K562 (cell line): ENCODE measurements at regions not wholly inside any gene's neighbourhood (a gene's known extent, or its start where the extent isn't known, plus 50 kb on each side); places are given as distances from the start of the nearest gene placed in this dataset.

Source experiments
- CBFA2T3 ChIP-seq: fragments of 450-650 bp; IDR thresholded peaks from 2 replicates; pipeline ENCODE4 v1.6.1; 2017
- CBFB ChIP-seq: sonication (generic); formaldehyde crosslinking; IDR thresholded peaks from 2 replicates; pipeline ENCODE4 v1.4.0; 2020; ENCODE audit warnings: mild to moderate bottlenecking, missing genetic modification reagents
- DDX20 ChIP-seq: fragments of 450-650 bp; IDR thresholded peaks from 2 replicates; pipeline ENCODE4 v1.6.1; 2016; ENCODE audit warnings: missing genetic modification characterization, low read depth, mild to moderate bottlenecking, missing compliant biosample characterization, moderate library complexity
- ETV5 ChIP-seq: sonication (generic); formaldehyde crosslinking; IDR thresholded peaks from 2 replicates; pipeline ENCODE4 v1.4.0; 2020; ENCODE audit warnings: low read depth, mild to moderate bottlenecking, missing genetic modification reagents
- KLF16 ChIP-seq: IDR thresholded peaks from 2 replicates; pipeline ENCODE4 v1.6.1; 2016; ENCODE audit warnings: antibody characterized with exemption
- MEF2D ChIP-seq: conservative IDR thresholded peaks from 2 replicates; pipeline ENCODE4 v1.6.1; 2016; ENCODE audit warnings: low read depth, missing genetic modification characterization, missing compliant biosample characterization
- NCOA2 ChIP-seq, 2 experiments: fragments of 450-650 bp; IDR thresholded peaks; 2 replicates each; pipeline ENCODE4 v1.6.1; 2018; ENCODE audit warnings: mild to moderate bottlenecking in 2 of 2, moderate library complexity in 1 of 2; ENCODE audit not compliant: partially characterized antibody in 2 of 2
- NFIX ChIP-seq: fragments of 250-450 bp; sonication (Bioruptor Pico); IDR thresholded peaks from 2 replicates; pipeline ENCODE4 v1.4.0; 2020; ENCODE audit warnings: low read depth, mild to moderate bottlenecking, moderate library complexity
- PPARD ChIP-seq: fragments of 250-450 bp; sonication (Bioruptor Pico); IDR thresholded peaks from 2 replicates; pipeline ENCODE4 v1.8.0; 2022; ENCODE audit warnings: inconsistent platforms, mild to moderate bottlenecking, moderate library complexity
- SMAD1 ChIP-seq: fragments of 150-350 bp; IDR thresholded peaks from 2 replicates; pipeline ENCODE4 v1.6.1; 2014; ENCODE audit warnings: low read length, low read depth; ENCODE audit not compliant: partially characterized antibody
- SPI1 ChIP-seq: IDR thresholded peaks from 2 replicates; pipeline ENCODE4 v1.6.1; 2011; ENCODE audit warnings: low read depth, low read length, control low read depth, borderline replicate concordance
- TRIM24 ChIP-seq, 2 experiments: fragments of 450-650 bp; IDR thresholded peaks; 2 replicates each; pipeline ENCODE4 v1.6.1; 2016
- YBX1 ChIP-seq: fragments of 450-650 bp; IDR thresholded peaks from 2 replicates; pipeline ENCODE4 v1.7.1; 2016; ENCODE audit warnings: mild to moderate bottlenecking
- TF ChIP-seq, protein P1 (sequence below): IDR thresholded peaks from 3 replicates; pipeline ENCODE4 v1.6.1; 2011; ENCODE audit warnings: borderline replicate concordance, mild to moderate bottlenecking, moderate library complexity; ENCODE audit not compliant: insufficient read length; ENCODE audit errors: extremely low read depth
- TF ChIP-seq, protein P2 (sequence below): sonication (generic); formaldehyde crosslinking; IDR thresholded peaks from 2 replicates; pipeline ENCODE4 v1.9.0; 2022; ENCODE audit warnings: mild to moderate bottlenecking, missing genetic modification reagents
- TF ChIP-seq, protein P3 (sequence below): fragments of 450-650 bp; IDR thresholded peaks from 2 replicates; pipeline ENCODE4 v1.6.1; 2016
- TF ChIP-seq, protein P4 (sequence below), 2 experiments: fragments of 450-650 bp; formaldehyde crosslinking in 1 of 2; IDR thresholded peaks; 2 replicates each; pipeline versions ENCODE4 v1.4.0 to v1.6.1; 2014 to 2020; ENCODE audit warnings: mild to moderate bottlenecking in 2 of 2, borderline replicate concordance in 1 of 2, low read depth in 1 of 2

DNA sequence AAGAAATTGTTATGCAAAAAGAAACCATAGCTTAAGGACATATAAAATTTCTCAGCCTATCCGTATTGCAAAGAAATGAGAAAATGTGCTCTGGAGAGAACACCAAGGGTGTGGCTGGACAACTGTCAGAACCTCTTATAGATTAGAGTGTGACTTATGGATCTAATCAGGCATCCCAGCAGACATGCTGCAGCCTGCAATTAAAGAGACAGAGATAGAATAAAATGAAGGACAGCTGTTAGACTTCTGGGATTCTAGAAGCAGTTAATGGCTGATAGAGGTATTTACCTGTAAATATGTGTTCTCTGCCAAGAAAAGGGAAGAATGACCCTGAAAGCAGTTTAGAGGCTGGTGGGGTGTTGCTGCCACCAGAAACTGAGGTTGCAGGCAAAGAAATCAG lies 160.1 kb upstream of the KIF2B start (continued):
- TF ChIP-seq, protein P1, sequence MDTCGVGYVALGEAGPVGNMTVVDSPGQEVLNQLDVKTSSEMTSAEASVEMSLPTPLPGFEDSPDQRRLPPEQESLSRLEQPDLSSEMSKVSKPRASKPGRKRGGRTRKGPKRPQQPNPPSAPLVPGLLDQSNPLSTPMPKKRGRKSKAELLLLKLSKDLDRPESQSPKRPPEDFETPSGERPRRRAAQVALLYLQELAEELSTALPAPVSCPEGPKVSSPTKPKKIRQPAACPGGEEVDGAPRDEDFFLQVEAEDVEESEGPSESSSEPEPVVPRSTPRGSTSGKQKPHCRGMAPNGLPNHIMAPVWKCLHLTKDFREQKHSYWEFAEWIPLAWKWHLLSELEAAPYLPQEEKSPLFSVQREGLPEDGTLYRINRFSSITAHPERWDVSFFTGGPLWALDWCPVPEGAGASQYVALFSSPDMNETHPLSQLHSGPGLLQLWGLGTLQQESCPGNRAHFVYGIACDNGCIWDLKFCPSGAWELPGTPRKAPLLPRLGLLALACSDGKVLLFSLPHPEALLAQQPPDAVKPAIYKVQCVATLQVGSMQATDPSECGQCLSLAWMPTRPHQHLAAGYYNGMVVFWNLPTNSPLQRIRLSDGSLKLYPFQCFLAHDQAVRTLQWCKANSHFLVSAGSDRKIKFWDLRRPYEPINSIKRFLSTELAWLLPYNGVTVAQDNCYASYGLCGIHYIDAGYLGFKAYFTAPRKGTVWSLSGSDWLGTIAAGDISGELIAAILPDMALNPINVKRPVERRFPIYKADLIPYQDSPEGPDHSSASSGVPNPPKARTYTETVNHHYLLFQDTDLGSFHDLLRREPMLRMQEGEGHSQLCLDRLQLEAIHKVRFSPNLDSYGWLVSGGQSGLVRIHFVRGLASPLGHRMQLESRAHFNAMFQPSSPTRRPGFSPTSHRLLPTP = no peak
- TF ChIP-seq SMAD1 (no peak), PPARD (no peak), CBFA2T3 (peak; percentile 88), KLF16 (no peak; the same call in 1 of the 2 replicates), YBX1 (no peak), MEF2D (tag) (no peak), CBFB (no peak), NCOA2 (IDR thresholded peaks at IDR 0.05; ENCODE audit: partially characterized antibody in 2 of 2) (no peak), NFIX (no peak), TRIM24 (IDR thresholded peaks at IDR 0.05) (peak in 1 of 2 experiments; percentile 32; a peak in 1 of 4 replicates), DDX20 (tag) (no peak), ETV5 (CRISPR knock-in tag) (no peak), SPI1 (no peak)
- TF ChIP-seq, protein P2, sequence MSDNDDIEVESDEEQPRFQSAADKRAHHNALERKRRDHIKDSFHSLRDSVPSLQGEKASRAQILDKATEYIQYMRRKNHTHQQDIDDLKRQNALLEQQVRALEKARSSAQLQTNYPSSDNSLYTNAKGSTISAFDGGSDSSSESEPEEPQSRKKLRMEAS (CRISPR knock-in tag) = no peak
- TF ChIP-seq, protein P3, sequence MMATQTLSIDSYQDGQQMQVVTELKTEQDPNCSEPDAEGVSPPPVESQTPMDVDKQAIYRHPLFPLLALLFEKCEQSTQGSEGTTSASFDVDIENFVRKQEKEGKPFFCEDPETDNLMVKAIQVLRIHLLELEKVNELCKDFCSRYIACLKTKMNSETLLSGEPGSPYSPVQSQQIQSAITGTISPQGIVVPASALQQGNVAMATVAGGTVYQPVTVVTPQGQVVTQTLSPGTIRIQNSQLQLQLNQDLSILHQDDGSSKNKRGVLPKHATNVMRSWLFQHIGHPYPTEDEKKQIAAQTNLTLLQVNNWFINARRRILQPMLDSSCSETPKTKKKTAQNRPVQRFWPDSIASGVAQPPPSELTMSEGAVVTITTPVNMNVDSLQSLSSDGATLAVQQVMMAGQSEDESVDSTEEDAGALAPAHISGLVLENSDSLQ = peak; percentile 85
- TF ChIP-seq, protein P4, sequence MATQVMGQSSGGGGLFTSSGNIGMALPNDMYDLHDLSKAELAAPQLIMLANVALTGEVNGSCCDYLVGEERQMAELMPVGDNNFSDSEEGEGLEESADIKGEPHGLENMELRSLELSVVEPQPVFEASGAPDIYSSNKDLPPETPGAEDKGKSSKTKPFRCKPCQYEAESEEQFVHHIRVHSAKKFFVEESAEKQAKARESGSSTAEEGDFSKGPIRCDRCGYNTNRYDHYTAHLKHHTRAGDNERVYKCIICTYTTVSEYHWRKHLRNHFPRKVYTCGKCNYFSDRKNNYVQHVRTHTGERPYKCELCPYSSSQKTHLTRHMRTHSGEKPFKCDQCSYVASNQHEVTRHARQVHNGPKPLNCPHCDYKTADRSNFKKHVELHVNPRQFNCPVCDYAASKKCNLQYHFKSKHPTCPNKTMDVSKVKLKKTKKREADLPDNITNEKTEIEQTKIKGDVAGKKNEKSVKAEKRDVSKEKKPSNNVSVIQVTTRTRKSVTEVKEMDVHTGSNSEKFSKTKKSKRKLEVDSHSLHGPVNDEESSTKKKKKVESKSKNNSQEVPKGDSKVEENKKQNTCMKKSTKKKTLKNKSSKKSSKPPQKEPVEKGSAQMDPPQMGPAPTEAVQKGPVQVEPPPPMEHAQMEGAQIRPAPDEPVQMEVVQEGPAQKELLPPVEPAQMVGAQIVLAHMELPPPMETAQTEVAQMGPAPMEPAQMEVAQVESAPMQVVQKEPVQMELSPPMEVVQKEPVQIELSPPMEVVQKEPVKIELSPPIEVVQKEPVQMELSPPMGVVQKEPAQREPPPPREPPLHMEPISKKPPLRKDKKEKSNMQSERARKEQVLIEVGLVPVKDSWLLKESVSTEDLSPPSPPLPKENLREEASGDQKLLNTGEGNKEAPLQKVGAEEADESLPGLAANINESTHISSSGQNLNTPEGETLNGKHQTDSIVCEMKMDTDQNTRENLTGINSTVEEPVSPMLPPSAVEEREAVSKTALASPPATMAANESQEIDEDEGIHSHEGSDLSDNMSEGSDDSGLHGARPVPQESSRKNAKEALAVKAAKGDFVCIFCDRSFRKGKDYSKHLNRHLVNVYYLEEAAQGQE (IDR thresholded peaks at IDR 0.05; ENCODE audit: borderline replicate concordance) = no peak
- TF ChIP-seq, protein P4 (CRISPR knock-in tag; IDR thresholded peaks at IDR 0.05; ENCODE audit: low read depth) = no peak
